ENCODE measurements at regions not wholly inside any gene's neighbourhood (a gene's known extent, or its start where the extent isn't known, plus 50 kb on each side); places are given as distances from the start of the nearest gene placed in this dataset.

GRCh38 chr3:90036939-90037469 lies 929.6 kb downstream of the EPHA3 start:
- no peaks in the 10 kb centered on the region for H3K9me3 ChIP-seq
- TF ChIP-seq POLR2A (IDR thresholded peaks at IDR 0.05) (no peak), CTCF (IDR thresholded peaks at IDR 0.05) (no peak)
- H3K36me3 ChIP-seq: no peaks in the 10 kb centered on the region
- intact Hi-C loops (cut with DNase I): no loop called here
- H3K4me1 ChIP-seq: no peaks in the 10 kb centered on the region
- no peak overlapping the region for H3K4me3 ChIP-seq
- no peak for ATAC-seq
- DNase-seq: no peak
- WGBS, 4 donors: 73 to 81% (median 79%) methylated on average over 1 of the region's 1 CpG
- H3K27me3 ChIP-seq: no peaks in the 10 kb centered on the region
- H3K27ac ChIP-seq: no peak overlapping the region

GRCh38 chr3:90039994-90040393 lies 932.6 kb downstream of the EPHA3 start:
- no peaks in the 10 kb centered on the region for H3K27me3 ChIP-seq
- ATAC-seq (no peak), DNase-seq (no peak)
- no peak for TF ChIP-seq POLR2A (IDR thresholded peaks at IDR 0.05)
- TF ChIP-seq CTCF (IDR thresholded peaks at IDR 0.05): no peak
- no peak overlapping the region for H3K4me3 ChIP-seq
- intact Hi-C loops (cut with DNase I): no loop called here
- WGBS, 4 donors: 73 to 87% (median 83%) methylated on average over 2 of the region's 2 CpGs
- no peaks in the 10 kb centered on the region for H3K4me1 ChIP-seq
- no peaks in the 10 kb centered on the region for H3K36me3 ChIP-seq
- H3K9me3 ChIP-seq: no peaks in the 10 kb centered on the region
- no peak overlapping the region for H3K27ac ChIP-seq

- Histone ChIP-seq H3K4me3 (no peak overlapping the region), H3K4me1 (no peaks in the 10 kb centered on the region), H3K9me3 (no peaks in the 10 kb centered on the region), H3K27me3 (no peaks in the 10 kb centered on the region), H3K36me3 (no peaks in the 10 kb centered on the region), H3K27ac (no peak overlapping the region)
- DNase-seq: no peak
- 69 to 75% (median 72%) methylated on average over 3 of the region's 3 CpGs for WGBS, 4 donors
- TF ChIP-seq POLR2A (IDR thresholded peaks at IDR 0.05): no peak
- no peak for TF ChIP-seq CTCF (IDR thresholded peaks at IDR 0.05)
- ATAC-seq: no peak
- intact Hi-C loops (cut with DNase I): no loop called here
Observed at GRCh38 chr3:90040554-90040953, 933.1 kb downstream of the EPHA3 start.

GRCh38 chr3:90041995-90042394 lies 934.6 kb downstream of the EPHA3 start:
- H3K36me3 ChIP-seq: no peaks in the 10 kb centered on the region
- H3K4me1 ChIP-seq: no peaks in the 10 kb centered on the region
- WGBS, 4 donors: 64 to 70% (median 67%) methylated on average over 2 of the region's 2 CpGs
- ATAC-seq (no peak), DNase-seq (no peak)
- TF ChIP-seq POLR2A (IDR thresholded peaks at IDR 0.05) (no peak), CTCF (IDR thresholded peaks at IDR 0.05) (no peak)
- intact Hi-C loops (cut with DNase I): no loop called here
- H3K4me3 ChIP-seq: no peak overlapping the region
- no peaks in the 10 kb centered on the region for H3K9me3 ChIP-seq
- no peaks in the 10 kb centered on the region for H3K27me3 ChIP-seq
- H3K27ac ChIP-seq: no peak overlapping the region
